Tibial nerve (tissue), 3 donors: ENCODE measurements at regions not wholly inside any gene's neighbourhood (a gene's known extent, or its start where the extent isn't known, plus 50 kb on each side); places are given as distances from the start of the nearest gene placed in this dataset.

Experiments used
- POLR2A ChIP-seq, 2 donors: fragments of 450-650 bp; IDR thresholded peaks; one replicate each; pipeline ENCODE4 v1.6.1; 2017; ENCODE audit warnings: antibody characterized with exemption in 2 of 2, mild to moderate bottlenecking in 2 of 2, moderate library complexity in 2 of 2
- TF ChIP-seq, protein P1 (sequence below), 5 experiments: fragments of 200-600 bp in 3 of 5; fragments of 450-650 bp in 2 of 5; sonication (generic) in 3 of 5; IDR thresholded peaks; one replicate each; pipeline ENCODE4 v1.5.1; 2016 to 2019; ENCODE audit warnings: antibody characterized with exemption in 5 of 5, mild to moderate bottlenecking in 3 of 5, moderate library complexity in 2 of 5

DNA sequence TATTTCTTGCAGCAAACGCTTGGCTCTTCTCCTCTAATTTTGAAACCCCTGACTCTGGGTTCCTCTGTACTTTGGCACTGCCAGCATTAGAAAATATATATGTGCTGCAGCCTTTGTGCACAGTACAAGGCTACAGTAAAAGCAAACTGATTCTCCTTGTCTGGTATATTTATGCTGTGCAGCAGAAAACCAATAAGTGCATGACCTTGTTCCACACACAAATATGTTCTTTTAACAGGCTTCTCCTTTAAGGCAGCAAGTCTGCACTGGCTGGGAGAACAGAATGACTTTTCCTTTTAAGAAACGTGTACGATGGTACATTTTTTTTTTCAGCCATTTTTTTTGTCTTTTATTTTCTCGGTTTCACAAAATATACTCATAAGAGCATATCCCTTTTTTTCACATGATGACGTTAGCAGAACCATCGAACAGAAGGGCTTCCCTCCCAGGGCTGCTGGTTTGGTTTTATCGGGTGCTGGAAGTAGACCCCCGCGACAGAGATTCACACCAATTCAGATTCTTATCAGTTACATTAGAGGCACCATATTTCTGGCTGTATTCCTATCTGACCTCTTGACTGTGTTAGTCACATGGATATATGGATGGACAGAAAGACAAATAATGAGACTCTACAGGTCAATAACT, 129.9 kb upstream of the ARID1B start:
- TF ChIP-seq, protein P1, sequence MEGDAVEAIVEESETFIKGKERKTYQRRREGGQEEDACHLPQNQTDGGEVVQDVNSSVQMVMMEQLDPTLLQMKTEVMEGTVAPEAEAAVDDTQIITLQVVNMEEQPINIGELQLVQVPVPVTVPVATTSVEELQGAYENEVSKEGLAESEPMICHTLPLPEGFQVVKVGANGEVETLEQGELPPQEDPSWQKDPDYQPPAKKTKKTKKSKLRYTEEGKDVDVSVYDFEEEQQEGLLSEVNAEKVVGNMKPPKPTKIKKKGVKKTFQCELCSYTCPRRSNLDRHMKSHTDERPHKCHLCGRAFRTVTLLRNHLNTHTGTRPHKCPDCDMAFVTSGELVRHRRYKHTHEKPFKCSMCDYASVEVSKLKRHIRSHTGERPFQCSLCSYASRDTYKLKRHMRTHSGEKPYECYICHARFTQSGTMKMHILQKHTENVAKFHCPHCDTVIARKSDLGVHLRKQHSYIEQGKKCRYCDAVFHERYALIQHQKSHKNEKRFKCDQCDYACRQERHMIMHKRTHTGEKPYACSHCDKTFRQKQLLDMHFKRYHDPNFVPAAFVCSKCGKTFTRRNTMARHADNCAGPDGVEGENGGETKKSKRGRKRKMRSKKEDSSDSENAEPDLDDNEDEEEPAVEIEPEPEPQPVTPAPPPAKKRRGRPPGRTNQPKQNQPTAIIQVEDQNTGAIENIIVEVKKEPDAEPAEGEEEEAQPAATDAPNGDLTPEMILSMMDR (IDR thresholded peaks at IDR 0.05): no peak
- no peak for TF ChIP-seq POLR2A (IDR thresholded peaks at IDR 0.05)
